ENCODE measurements at regions not wholly inside any gene's neighbourhood (a gene's known extent, or its start where the extent isn't known, plus 50 kb on each side); places are given as distances from the start of the nearest gene placed in this dataset.

GRCh38 chr1:76695535-76695934 is 171.7 kb upstream of the ST6GALNAC5 start:
- ChIA-PET CTCF (no interaction called here), RAD21 (ENCODE audit: unreplicated experiment) (interaction anchor here (1.0 kb wide), 1 partner anchor 8 kb away, joined by 3 read pairs; no protein-coding TSS in a partner anchor)
- intact Hi-C loops (cut with micrococcal nuclease; ENCODE audit: unreplicated experiment), result no loop called here

More at GRCh38 chr1:76695535-76695934, 171.7 kb upstream of the ST6GALNAC5 start:
- WGBS (ENCODE audit: insufficient coverage, insufficient replicate concordance, low lambda C conversion rate, missing lambda C conversion rate), result 2% methylated on average over 2 of the region's 2 CpGs
- Histone ChIP-seq H3K4me3 (no peak overlapping the region), H3K4me2 (ENCODE audit: control insufficient read depth, insufficient read depth) (no peak overlapping the region), H3K27me3 (replicated peaks in 1 of 2; ENCODE audit: control insufficient read depth in 2 of 2, insufficient read depth in 2 of 2, low read length in 1 of 2) (no peaks in the 10 kb centered on the region), H2AFZ (ENCODE audit: control insufficient read depth, low read depth, low read length) (no peak overlapping the region), H3K9ac (ENCODE audit: control insufficient read depth, insufficient read depth, low read length) (no peak overlapping the region), H3K36me3 (ENCODE audit: control insufficient read depth in 2 of 2, insufficient read depth in 2 of 2, low read length in 1 of 2) (no peaks in the 10 kb centered on the region), H3K27ac (ENCODE audit: control insufficient read depth, insufficient read depth) (no peak overlapping the region), H3K4me1 (ENCODE audit: control insufficient read depth, insufficient read depth, low read length) (no peaks in the 10 kb centered on the region), H3K79me2 (ENCODE audit: control insufficient read depth, insufficient read depth, low read length) (no peaks in the 10 kb centered on the region), H4K20me1 (ENCODE audit: control insufficient read depth, insufficient read depth) (no peaks in the 10 kb centered on the region), H3K9me3 (replicated peaks; ENCODE audit: control insufficient read depth, insufficient read depth, low read length) (no peaks in the 10 kb centered on the region)
- POLR2A ChIA-PET, result no interaction called here
- TF ChIP-seq MYB (IDR thresholded peaks at IDR 0.05; ENCODE audit: borderline replicate concordance, low read depth, low read length) (no peak), YY1 (IDR thresholded peaks at IDR 0.05; ENCODE audit: low read depth, low read length) (no peak), ZNF274 (IDR thresholded peaks at IDR 0.05; ENCODE audit: insufficient read depth, insufficient read length) (no peak), NFIC (IDR thresholded peaks at IDR 0.05; ENCODE audit: low read depth, low read length) (no peak), ATF3 (IDR thresholded peaks at IDR 0.05; ENCODE audit: borderline replicate concordance, extremely low read depth, low read depth, low read length) (no peak), PAX8 (IDR thresholded peaks at IDR 0.05) (no peak), POU2F2 (IDR thresholded peaks at IDR 0.05; ENCODE audit: borderline replicate concordance, low read depth, low read length) (no peak), LARP7 (IDR thresholded peaks at IDR 0.05) (no peak), TCF3 (IDR thresholded peaks at IDR 0.05; ENCODE audit: borderline replicate concordance, insufficient read depth, low read depth, low read length) (no peak), TCF7 (IDR thresholded peaks at IDR 0.05; ENCODE audit: borderline replicate concordance) (no peak), SMARCA5 (IDR thresholded peaks at IDR 0.05) (no peak), USF1 (IDR thresholded peaks at IDR 0.05; ENCODE audit: borderline replicate concordance, extremely low read length, insufficient read depth, low read depth, low read length) (no peak), CUX1 (IDR thresholded peaks at IDR 0.05; ENCODE audit: insufficient replicate concordance, low read depth, low read length) (no peak), MXI1 (IDR thresholded peaks at IDR 0.05; ENCODE audit: low read depth, low read length) (no peak), SREBF2 (IDR thresholded peaks at IDR 0.05; ENCODE audit: low read length) (no peak)
- DNase-seq (ENCODE audit: low read depth, low spot score), result no peak
- no TSS peak for BruUV-seq (replicated peaks)
- no peak for FAIRE-seq
- SMC1A ChIA-PET (ENCODE audit: uncharacterized antibody, unreplicated experiment), result no interaction called here
- ATAC-seq, result no peak
- in situ Hi-C loops (cut with MboI), result no loop called here

Measured in GM12878 (cell line).